GM18505 (cell line): ENCODE measurements at regions not wholly inside any gene's neighbourhood (a gene's known extent, or its start where the extent isn't known, plus 50 kb on each side); places are given as distances from the start of the nearest gene placed in this dataset.

Source experiments
- ATAC-seq: cut with Tn5 transposase; IDR thresholded peaks from one replicate; pipeline ENCODE4 v1.9.1; 2021; ENCODE audit not compliant: unreplicated experiment
- POLR2A ChIP-seq: IDR thresholded peaks from 4 replicates; pipeline ENCODE4 v1.6.1; 2011; ENCODE audit warnings: borderline replicate concordance; ENCODE audit not compliant: insufficient read depth, insufficient read length; ENCODE audit errors: extremely low read depth

- ATAC-seq, result no peak
- TF ChIP-seq POLR2A, result no peak
Observed at GRCh38 chr6:100944644-100945043, 63.5 kb upstream of the ASCC3 start.

DNA sequence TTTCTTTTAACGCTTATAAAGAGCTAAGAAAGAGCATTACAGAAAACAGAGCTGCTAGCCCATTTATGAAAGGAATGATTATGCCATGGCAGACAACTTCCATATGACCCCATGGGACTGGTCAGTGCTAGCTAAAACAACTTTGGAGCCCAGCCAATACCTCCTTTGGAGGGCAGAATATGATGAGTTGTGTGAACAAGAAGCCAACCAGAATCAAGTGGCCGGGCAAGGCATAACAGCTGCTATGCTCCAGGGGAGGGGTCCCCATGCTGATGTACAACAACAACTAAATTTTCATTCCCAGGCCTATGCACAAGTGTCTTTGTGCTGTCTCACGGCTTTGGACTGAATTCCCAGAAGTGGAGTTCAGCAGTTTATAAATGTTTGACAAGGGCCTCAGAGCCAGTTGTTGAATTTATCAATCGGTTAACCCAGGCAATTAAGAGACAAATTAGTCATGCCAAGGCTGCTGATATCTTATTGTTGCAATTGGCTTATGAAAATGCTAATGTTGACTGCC lies 65.0 kb upstream of the ASCC3 start:
- no peak for ATAC-seq
- no peak for TF ChIP-seq POLR2A

DNA sequence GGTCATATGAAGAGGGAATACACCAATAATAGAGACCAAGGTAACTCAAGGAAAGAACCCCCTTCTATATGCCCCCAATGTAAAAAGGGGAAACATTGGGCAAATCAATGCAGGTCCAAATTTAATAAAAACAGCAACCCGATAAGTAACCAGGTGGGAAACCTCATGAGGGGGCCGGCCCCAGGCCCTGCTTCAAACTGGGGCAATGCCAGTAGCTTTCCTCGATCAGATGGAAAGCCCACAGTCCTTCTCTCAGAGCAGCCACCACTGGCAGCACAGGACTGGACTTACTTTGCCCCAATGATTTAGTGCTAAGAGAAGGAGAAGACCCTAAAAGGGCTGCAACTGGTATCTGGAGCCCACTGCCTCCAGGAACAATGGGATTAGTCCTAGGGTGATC lies 65.6 kb upstream of the ASCC3 start:
- ATAC-seq, result no peak
- TF ChIP-seq POLR2A, result no peak

DNA sequence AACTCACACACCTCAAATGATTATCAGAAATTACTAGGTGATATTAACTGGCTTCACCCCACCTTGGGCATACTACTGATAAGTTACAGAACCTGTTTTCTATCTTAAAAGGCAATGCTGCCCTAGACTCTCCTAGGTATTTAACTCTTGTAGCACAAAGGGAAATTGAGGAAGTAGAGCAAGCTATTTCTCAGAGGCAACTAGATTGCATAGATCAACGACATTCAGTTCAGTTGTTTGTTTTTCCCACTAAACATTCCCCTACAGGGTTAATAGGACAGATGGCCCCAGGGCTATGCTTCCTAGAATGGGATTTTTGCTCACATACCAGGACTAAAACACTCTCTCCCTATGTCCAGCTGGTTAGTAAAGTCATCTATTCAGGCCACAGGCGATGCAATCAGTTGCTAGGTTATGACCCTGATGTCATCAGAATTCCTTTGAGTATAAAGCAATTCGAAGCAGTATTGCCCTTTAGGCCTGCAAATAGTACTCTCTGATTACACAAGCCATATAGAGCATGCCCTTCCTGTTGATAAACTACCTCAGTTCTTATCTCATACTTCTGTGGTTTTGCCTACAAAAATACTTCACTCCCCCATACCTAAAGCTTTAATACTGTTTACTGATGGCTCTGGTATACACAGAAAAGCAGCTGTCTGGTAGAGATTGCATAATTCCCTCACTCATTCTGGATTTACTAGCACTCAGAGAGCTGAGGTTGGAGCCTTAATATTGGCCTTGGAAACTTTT lies 67.4 kb upstream of the ASCC3 start:
- no peak for TF ChIP-seq POLR2A
- no peak for ATAC-seq

DNA sequence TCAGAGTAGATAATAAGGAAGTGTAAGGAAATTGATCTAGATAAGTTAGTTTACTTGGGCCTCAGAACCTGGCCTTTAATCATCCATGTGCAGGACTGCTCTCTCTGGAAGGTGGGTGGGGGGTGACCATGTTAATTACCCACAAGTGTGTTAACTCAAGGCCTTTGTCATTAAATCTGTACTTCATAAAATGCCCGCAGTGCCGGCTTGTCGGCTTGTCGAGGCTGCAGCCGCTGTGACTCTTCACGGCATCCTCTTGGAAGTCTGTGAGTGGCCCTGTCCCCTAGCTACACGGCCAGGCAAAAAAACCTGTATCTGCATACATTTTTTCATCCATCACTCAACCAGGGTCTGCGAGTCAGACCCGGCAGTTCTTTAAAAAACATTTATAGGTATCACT lies 70.9 kb upstream of the ASCC3 start:
- ATAC-seq, result no peak
- no peak for TF ChIP-seq POLR2A

GRCh38 chr6:100959280-100959679 lies 78.2 kb upstream of the ASCC3 start:
- ATAC-seq, result no peak
- no peak for TF ChIP-seq POLR2A

DNA sequence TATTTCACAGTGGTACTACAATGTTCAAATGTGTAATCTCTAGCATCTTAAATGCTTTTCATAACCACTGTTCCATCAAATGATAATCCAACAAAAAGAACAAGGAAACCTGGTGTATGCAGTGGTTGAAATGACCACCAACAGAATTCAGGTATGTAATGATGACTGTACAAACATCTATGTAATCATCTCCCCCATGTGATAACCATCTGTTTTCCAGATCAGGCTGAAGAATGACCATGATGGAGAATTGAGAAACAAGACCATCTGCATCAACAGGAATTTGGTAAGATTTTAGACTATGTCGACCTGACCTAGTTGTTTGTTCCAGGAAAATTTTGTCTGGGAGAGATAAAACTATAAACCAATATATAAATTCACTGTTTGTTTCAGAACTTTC lies 81.3 kb upstream of the ASCC3 start:
- no peak for ATAC-seq
- no peak for TF ChIP-seq POLR2A

- no peak for TF ChIP-seq POLR2A
- ATAC-seq, result no peak
Observed at GRCh38 chr6:100965067-100965466, 83.9 kb upstream of the ASCC3 start.

GRCh38 chr6:100968949-100969348 lies 87.8 kb upstream of the ASCC3 start:
- TF ChIP-seq POLR2A, result no peak
- no peak for ATAC-seq

- no peak for ATAC-seq
- TF ChIP-seq POLR2A, result no peak
Observed at GRCh38 chr6:100979267-100979666, 98.1 kb upstream of the ASCC3 start.

- no peak for ATAC-seq
Observed at GRCh38 chr6:100980949-100981348, 99.8 kb upstream of the ASCC3 start.

DNA sequence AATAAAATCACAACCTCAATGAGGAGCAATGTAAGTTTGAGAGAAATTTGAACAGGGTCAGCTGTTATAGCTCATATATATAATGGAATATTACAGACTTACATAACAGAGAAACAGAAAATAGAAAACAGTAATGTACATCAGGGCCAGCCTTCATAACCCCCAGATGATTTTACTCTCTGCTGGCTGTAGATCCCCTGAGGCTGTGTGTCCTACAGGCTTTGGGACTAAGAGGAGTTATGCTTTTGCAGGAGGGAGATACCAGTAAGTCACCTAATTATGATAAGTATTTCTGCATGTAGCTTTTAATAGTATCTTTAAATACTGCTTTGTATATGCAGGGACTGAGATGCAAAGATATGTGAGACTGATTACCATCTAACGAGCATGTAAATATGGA lies 105.8 kb upstream of the ASCC3 start:
- TF ChIP-seq POLR2A, result no peak

More at GRCh38 chr6:100980949-100981348, 99.8 kb upstream of the ASCC3 start:
- TF ChIP-seq POLR2A, result no peak

GRCh38 chr6:100987556-100987955 lies 106.4 kb upstream of the ASCC3 start:
- no peak for TF ChIP-seq POLR2A
- ATAC-seq, result no peak

More for the DNA sequence above, 105.8 kb upstream of the ASCC3 start:
- ATAC-seq, result no peak

DNA sequence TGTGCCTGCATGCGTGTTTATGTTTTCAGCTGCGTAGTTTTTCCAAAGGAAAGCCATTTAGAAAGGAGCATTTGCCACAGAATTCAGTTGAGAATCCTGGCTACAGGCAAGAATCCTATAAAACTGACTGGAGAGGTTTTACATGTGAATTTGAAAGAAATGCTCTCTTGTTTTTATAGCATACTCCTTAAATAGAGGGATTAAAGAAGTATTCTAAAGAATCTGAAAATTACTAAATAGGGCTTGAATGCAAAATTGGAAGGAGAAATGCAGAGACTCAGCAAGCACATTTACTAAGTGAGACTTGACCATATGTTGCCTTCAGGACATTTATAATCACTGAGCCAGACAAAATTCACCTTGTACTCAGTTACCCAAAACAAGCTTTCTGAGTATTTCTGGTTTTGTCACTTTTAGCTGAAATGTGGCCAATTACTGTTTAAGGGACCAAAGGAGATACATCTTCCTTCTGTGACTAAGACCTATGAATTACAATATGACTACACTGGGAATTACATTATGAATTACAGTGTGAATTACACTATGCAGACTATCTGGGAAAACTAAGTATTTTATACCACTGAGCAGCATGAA lies 107.4 kb upstream of the ASCC3 start:
- no peak for TF ChIP-seq POLR2A
- ATAC-seq, result no peak
